GM04504 (cell line): ENCODE measurements at regions not wholly inside any gene's neighbourhood (a gene's known extent, or its start where the extent isn't known, plus 50 kb on each side); places are given as distances from the start of the nearest gene placed in this dataset.
"Not testable (repeated sequence)": the region's sequence is repeated elsewhere in the genome, so short reads cannot be mapped to it uniquely, and the experiment has no call there.

Experiments used
- DNase-seq: peaks from one replicate; pipeline ENCODE4 v3.0.0-alpha.2; 2012; ENCODE audit warnings: low read depth

DNA sequence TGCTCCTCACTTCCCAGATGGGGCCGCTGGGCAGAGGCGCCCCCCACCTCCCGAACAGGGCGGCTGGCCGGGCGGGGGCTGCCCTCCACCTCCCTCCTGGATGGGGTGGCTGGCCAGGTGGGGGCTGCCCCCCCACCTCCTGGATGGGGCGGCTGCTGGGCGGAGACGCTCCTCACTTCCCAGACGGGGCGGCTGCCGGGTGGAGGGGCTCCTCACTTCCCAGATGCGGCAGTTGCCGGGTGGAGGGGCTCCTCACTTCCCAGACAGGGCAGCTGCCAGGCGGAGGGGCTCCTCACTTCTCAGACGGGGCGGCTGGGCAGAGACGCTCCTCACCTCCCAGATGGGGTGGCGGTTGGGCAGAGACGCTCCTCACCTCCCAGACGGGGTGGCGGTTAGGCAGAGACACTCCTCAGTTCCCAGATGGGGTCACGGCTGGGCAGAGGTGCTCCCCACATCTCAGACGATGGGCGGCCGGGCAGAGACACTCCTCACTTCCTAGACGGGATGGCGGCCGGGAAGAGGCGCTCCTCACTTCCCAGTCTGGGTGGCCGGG lies 428.8 kb downstream of the FGF13 start:
- DNase-seq: not testable (repeated sequence)

DNA sequence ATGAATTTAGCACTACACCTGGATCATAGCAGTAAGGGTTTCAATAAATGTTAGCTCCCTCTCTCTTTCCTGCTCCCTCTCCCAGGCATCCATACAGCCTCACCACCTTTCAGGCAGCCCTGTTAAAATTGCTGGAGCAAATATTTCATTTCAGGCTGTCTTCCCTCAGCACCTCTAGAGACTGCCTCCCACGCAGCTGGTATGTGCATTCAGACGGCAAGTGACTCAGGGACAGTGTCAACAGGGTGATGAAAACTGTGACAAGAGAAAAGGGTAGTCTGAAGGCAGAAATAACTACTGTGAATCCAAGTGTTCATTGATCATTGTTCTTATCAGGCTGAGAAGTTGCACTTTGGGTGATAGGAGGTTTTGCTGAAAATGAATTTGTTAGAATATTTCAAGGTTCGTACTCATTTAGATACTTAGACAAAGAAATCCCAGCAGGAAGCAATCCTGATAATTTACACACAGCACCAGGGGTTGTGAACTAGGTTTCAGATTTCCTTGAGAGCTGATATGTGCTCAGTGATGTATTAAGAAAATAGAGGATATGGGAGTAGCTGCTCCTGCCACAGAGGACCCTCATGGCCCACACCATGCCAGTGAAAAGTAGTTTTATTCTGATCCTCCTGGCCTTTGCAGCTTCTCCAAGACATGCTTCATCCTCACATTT lies 424.2 kb downstream of the FGF13 start:
- DNase-seq: no peak

DNA sequence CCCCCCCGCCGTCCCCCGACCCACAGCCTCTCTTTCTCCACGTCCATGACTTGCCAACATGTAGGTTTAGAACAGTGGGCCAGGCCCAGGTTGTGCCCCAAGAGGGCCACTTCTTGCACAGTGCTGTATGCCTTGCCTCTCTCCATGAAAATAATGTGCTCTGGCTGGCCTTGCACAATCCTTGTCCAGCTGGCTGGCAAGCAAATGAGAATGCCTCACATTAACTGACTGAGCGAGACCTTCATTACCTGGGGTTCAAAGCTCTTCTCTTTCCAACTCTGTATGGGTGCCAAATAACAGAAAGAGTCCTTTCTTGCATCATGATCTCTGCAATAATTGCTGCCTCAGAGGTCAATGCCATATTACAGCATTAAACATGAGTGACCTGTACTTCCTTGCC lies 416.6 kb downstream of the FGF13 start:
- no peak for DNase-seq

DNA sequence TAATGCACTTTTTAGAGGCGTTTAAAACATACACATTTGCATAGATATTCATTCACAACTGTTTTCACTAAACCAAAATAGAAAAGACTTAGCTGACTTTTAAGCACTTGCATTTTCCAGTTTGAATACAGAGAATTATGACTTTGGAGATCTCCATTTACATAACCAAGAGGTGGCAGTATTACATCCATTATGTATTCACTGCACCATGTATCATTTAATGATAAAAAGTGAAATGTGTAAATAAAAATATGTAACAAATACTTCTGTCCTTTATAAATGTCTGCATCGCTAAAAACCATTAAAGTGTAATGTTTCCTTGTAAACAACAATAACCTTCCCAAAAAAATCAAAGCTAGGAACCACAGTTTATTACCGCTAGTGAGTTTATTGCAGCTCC lies 413.2 kb downstream of the FGF13 start:
- DNase-seq: no peak

GRCh38 chrX:138345801-138346200 lies 365.7 kb downstream of the FGF13 start:
- no peak for DNase-seq

DNA sequence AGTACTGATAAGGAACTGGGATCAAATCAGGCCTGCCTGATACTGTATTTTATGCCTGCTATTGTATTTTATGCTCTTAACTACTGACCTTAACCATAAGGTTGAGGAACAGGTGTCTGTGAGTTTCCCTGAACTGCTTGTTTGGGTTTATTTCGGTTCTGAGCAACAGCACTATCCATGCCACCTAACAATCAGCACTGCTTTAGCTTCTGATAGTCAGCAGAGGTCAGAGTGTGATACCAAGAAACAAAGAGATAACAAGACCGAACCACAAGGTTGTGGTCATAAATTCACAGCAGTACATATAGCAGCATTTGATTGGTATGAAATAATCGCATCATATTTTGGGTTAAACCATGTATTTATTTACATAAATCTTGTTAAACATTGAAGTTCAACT lies 362.2 kb downstream of the FGF13 start:
- DNase-seq: no peak

- no peak for DNase-seq
These were observed 332.6 kb downstream of the FGF13 start for GRCh38 chrX:138378876-138379275.

- no peak for DNase-seq
These were observed 303.4 kb downstream of the FGF13 start for GRCh38 chrX:138408101-138408500.

GRCh38 chrX:138411048-138411447 lies 300.5 kb downstream of the FGF13 start:
- DNase-seq: no peak
